ENCODE measurements at regions not wholly inside any gene's neighbourhood (a gene's known extent, or its start where the extent isn't known, plus 50 kb on each side); places are given as distances from the start of the nearest gene placed in this dataset.

DNA sequence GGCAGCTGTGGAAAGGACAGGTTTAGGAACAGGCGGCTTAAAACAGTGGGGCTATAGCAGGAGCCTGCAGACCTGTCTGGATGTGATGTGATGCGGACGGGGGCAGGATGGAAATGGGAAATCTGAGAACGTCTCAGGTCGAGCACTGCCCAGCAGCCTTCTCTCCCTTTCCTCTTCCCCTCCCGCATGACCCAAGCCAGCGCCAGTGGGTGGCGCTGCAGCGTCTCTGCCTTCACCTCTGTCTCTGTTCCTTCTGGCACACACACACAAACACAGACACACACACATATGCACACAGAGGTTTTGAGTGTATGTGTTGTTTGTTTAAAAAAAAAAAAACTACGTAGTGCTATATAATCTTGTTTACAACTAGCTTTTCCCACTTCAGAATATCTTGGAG is 82.0 kb upstream of the SLC66A3 start (continued):
- no peak for TF ChIP-seq TCF7L2 (IDR thresholded peaks at IDR 0.05; ENCODE audit: borderline replicate concordance, extremely low read depth, insufficient read depth, insufficient read length)

DNA sequence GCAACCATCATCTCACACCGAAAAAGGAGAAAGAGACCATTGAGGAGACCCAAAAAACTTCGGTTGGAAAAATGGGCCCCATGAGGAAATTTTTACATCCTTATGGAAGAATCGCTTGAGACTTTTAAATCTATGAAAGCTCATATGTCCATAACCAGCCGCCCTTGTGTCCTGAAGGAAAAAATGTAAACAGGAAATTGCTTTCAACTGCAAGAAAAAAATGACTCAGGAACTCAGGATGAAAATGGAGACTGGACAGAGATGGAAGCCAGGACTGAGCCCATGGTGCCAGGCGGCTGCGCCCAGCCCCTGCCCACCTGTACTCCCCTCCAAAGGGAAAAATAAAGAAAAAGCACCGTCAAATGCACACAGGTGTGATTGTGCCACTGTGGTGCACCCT is 81.5 kb upstream of the SLC66A3 start:
- Histone ChIP-seq H3K79me2 (ENCODE audit: insufficient read depth, low read length) (no peaks in the 10 kb centered on the region), H3K4me1 (ENCODE audit: control insufficient read depth in 1 of 2, insufficient read depth in 2 of 2, low read length in 2 of 2) (peaks cover 0 to 26% of the 10 kb centered on the region in 2 experiments; a peak in 3 of 4 replicates), H3K4me3 (replicated peaks in 1 of 2; ENCODE audit: low read depth in 1 of 2, low read length in 2 of 2) (no peak overlapping the region), H4K20me1 (ENCODE audit: insufficient read depth) (no peaks in the 10 kb centered on the region), H3K27me3 (ENCODE audit: insufficient read depth, low read length) (no peaks in the 10 kb centered on the region), H3K36me3 (ENCODE audit: control insufficient read depth in 1 of 2, insufficient read depth in 2 of 2, low read length in 2 of 2) (no peaks in the 10 kb centered on the region), H3K9me2 (ENCODE audit: insufficient read depth) (no peaks in the 10 kb centered on the region), H3K27ac (ENCODE audit: low read depth, low read length) (no peak overlapping the region), H3K4me2 (ENCODE audit: low read length) (peak overlapping the region; percentile 63), H3K9ac (ENCODE audit: low read length) (no peak overlapping the region), H2AFZ (ENCODE audit: low read depth, low read length, poor library complexity, severe bottlenecking) (peak overlapping the region; percentile 94), H3K9me3 (ENCODE audit: control insufficient read depth in 1 of 2, insufficient read depth in 1 of 2, low read depth in 1 of 2, low read length in 2 of 2) (no peaks in the 10 kb centered on the region)
- TF ChIP-seq TCF7L2 (IDR thresholded peaks at IDR 0.05; ENCODE audit: borderline replicate concordance, extremely low read depth, insufficient read depth, insufficient read length) (no peak), ZFX (IDR thresholded peaks at IDR 0.05) (no peak), RAD21 (IDR thresholded peaks at IDR 0.05; ENCODE audit: low read depth) (no peak), YY1 (IDR thresholded peaks at IDR 0.05; ENCODE audit: extremely low read depth, insufficient replicate concordance, low read depth, low read length) (no peak), EZH2phosphoT487 (IDR thresholded peaks at IDR 0.05; ENCODE audit: borderline replicate concordance) (no peak), CBX3 (IDR thresholded peaks at IDR 0.05; ENCODE audit: low read depth) (no peak), POLR2A (IDR thresholded peaks at IDR 0.05; ENCODE audit: borderline replicate concordance, extremely low read depth, insufficient read depth, insufficient read length) (no peak), SRF (IDR thresholded peaks at IDR 0.05; ENCODE audit: low read depth) (no peak), SP1 (IDR thresholded peaks at IDR 0.05; ENCODE audit: low read depth) (no peak), EZH2 (IDR thresholded peaks at IDR 0.05) (no peak)
- TF ChIP-seq, protein P1, sequence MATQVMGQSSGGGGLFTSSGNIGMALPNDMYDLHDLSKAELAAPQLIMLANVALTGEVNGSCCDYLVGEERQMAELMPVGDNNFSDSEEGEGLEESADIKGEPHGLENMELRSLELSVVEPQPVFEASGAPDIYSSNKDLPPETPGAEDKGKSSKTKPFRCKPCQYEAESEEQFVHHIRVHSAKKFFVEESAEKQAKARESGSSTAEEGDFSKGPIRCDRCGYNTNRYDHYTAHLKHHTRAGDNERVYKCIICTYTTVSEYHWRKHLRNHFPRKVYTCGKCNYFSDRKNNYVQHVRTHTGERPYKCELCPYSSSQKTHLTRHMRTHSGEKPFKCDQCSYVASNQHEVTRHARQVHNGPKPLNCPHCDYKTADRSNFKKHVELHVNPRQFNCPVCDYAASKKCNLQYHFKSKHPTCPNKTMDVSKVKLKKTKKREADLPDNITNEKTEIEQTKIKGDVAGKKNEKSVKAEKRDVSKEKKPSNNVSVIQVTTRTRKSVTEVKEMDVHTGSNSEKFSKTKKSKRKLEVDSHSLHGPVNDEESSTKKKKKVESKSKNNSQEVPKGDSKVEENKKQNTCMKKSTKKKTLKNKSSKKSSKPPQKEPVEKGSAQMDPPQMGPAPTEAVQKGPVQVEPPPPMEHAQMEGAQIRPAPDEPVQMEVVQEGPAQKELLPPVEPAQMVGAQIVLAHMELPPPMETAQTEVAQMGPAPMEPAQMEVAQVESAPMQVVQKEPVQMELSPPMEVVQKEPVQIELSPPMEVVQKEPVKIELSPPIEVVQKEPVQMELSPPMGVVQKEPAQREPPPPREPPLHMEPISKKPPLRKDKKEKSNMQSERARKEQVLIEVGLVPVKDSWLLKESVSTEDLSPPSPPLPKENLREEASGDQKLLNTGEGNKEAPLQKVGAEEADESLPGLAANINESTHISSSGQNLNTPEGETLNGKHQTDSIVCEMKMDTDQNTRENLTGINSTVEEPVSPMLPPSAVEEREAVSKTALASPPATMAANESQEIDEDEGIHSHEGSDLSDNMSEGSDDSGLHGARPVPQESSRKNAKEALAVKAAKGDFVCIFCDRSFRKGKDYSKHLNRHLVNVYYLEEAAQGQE (IDR thresholded peaks at IDR 0.05; ENCODE audit: low read depth), result no peak
- TF ChIP-seq, protein P2, sequence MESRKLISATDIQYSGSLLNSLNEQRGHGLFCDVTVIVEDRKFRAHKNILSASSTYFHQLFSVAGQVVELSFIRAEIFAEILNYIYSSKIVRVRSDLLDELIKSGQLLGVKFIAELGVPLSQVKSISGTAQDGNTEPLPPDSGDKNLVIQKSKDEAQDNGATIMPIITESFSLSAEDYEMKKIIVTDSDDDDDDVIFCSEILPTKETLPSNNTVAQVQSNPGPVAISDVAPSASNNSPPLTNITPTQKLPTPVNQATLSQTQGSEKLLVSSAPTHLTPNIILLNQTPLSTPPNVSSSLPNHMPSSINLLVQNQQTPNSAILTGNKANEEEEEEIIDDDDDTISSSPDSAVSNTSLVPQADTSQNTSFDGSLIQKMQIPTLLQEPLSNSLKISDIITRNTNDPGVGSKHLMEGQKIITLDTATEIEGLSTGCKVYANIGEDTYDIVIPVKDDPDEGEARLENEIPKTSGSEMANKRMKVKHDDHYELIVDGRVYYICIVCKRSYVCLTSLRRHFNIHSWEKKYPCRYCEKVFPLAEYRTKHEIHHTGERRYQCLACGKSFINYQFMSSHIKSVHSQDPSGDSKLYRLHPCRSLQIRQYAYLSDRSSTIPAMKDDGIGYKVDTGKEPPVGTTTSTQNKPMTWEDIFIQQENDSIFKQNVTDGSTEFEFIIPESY (IDR thresholded peaks at IDR 0.05; ENCODE audit: extremely low read depth, insufficient replicate concordance, low read length), result no peak
- TF ChIP-seq, protein P3, sequence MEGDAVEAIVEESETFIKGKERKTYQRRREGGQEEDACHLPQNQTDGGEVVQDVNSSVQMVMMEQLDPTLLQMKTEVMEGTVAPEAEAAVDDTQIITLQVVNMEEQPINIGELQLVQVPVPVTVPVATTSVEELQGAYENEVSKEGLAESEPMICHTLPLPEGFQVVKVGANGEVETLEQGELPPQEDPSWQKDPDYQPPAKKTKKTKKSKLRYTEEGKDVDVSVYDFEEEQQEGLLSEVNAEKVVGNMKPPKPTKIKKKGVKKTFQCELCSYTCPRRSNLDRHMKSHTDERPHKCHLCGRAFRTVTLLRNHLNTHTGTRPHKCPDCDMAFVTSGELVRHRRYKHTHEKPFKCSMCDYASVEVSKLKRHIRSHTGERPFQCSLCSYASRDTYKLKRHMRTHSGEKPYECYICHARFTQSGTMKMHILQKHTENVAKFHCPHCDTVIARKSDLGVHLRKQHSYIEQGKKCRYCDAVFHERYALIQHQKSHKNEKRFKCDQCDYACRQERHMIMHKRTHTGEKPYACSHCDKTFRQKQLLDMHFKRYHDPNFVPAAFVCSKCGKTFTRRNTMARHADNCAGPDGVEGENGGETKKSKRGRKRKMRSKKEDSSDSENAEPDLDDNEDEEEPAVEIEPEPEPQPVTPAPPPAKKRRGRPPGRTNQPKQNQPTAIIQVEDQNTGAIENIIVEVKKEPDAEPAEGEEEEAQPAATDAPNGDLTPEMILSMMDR (IDR thresholded peaks at IDR 0.05 in 2 of 3, conservative IDR thresholded peaks at IDR 0.05 in 1 of 3; ENCODE audit: borderline replicate concordance in 1 of 3, insufficient read depth in 1 of 3, low read depth in 2 of 3, low read length in 2 of 3), result no peak
- RAD21 ChIA-PET (ENCODE audit: low non-redundant PET in 1 of 2, low total read pairs in 2 of 2, uncharacterized antibody in 2 of 2, unreplicated experiment in 2 of 2), result no interaction called here
- BruUV-seq (replicated peaks), result no TSS peak
- intact Hi-C loops (cut with micrococcal nuclease), result loop anchor here (2.0 kb wide), 1 partner anchor 51 kb away; no protein-coding TSS in a partner anchor
- DNase-seq (ENCODE audit: low read depth, low spot score) (no peak), ATAC-seq (no peak)
- CTCF ChIA-PET, result interaction anchor here (0.9 kb wide), 1 partner anchor 10 kb away, joined by 3 read pairs; no protein-coding TSS in a partner anchor
- POLR2A ChIA-PET, result no interaction called here
